ENCODE measurements at regions not wholly inside any gene's neighbourhood (a gene's known extent, or its start where the extent isn't known, plus 50 kb on each side); places are given as distances from the start of the nearest gene placed in this dataset.
"Not testable (repeated sequence)": the region's sequence is repeated elsewhere in the genome, so short reads cannot be mapped to it uniquely, and the experiment has no call there.

DNA sequence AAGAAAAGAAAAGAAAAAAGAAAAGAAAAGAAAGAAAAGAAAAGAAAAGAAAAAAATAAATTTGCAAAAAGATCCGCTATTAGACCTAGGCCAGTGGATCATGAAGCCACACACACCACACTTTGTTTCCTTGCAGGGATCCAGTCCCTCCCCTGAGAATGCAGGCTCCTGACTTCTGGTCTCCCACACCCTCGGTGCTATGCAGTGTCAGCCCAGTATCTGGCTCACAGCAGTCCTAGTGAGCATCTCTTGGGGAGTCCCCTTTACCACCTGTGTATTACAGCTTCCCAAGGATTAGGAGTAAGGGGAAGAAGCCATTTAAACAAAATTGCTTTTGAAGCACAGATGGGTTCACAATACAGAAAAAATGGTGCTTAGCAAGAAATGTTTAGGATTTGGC lies 174.1 kb upstream of the IRF2BP2 start:
- not testable (repeated sequence) for FAIRE-seq

DNA sequence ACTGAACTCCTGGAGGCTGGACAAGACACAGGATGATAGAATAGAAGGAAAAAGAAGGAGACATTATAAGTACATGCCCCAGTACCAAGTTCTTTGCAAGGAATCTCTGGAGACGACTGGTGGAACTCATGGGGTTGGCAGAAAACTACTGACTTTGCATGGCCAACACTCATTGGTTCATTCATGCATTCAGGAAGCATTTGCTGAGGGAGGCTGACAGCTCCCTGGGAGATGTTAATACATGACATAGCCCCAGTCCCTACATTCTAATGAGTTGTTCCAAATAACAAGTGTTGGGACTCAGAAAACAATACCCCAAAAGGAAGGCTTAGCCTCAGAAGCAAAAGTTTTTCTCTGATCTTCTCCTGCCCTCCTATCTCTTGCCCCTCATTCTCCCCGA lies 172.8 kb upstream of the IRF2BP2 start:
- no peak for FAIRE-seq

DNA sequence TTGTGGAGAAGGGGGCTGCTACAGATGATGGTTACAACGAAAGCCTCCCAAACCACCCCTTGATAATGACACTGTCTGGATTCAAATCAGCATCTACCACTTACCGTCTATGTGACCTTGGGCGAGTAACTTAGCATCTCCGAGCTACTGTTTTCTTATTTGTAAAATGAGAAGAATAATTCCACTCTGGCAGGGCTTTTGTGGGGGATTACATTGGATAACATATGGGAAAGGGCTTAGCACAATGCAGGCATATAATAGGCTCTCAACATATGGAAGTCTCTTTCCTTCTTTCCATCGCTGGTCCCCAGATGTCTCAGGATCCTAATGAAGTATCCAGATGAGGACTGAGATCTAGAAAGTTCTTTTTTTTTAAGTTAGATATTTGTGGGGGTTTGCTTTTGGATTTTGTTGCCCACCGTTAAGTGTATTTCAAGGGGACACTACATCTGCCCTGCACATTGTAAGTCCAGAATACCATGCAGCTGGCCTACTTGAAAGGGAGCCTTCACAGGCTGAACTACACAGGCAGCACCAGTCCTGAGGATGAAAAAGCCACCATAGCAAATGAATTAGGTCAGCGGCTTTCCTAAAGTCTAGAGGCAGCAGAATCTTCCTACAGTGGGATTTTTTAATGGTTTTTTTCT lies 172.2 kb upstream of the IRF2BP2 start:
- no peak for FAIRE-seq

DNA sequence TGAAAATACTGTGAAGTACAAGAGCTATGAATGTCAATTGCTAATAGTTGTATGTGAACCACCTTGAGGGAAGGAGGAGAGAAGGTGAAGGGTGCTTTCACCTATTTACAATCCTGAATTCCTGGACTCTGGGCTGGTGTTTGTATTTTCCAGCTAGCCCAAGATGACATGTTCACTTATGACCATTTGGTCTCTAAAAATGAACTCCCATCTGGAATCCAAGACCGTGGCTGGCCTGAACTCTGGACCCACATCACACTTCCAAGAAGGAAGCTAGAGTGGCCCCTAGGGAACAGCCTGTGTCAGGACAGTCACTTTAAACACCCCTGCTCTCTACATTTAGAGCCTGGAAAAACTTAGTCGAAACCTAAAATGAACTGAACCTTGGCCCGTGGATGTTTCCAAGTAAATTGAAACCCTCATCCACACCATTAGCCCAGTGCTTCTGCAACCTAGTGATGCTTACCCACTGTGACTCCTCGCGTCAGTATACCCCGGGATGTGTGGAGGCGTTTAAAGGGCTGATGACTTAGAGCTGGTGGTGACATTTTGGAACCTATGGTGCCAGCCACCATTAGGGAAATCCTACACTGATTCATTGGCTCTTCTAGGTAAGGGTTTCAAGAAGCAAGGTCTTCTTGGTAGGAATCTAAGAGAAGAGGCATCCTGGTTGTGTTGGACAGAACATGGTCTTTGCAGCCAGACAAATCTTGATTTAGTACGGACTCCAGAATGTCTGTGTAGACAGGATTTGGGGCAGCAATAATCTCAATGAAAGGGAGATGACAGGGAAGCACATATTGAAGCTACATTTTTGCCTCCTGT lies 171.5 kb upstream of the IRF2BP2 start:
- no peak for FAIRE-seq

DNA sequence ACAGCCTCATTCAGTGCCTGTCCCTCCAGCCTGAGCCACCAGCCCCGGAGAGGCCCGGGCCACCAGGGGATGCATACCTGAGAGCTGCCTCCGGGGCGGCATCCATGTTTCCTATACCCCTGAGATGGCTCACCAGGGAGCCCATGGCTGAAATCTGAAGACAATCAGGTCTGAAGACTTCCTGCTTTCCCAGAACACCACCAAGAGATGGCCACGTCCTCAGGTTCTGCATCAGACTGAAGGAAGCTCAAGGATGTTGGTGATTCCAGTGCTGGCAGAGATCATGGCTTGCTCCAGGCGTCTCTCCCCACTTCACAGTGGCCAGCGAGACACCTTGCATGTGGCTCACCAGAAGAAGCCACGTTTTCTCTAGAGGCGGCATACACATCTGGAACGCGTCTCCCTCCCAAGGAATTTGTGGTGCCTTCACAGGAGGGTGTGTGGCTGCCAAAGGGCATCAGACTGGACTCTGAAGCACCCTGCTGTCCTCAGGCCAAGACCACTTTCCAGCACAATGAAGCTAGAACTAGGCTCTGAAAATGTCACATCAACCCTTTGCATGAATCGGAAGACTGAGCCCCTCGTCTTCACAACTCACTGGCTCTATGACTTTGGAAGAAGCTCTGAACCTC lies 170.7 kb upstream of the IRF2BP2 start:
- FAIRE-seq = no peak

DNA sequence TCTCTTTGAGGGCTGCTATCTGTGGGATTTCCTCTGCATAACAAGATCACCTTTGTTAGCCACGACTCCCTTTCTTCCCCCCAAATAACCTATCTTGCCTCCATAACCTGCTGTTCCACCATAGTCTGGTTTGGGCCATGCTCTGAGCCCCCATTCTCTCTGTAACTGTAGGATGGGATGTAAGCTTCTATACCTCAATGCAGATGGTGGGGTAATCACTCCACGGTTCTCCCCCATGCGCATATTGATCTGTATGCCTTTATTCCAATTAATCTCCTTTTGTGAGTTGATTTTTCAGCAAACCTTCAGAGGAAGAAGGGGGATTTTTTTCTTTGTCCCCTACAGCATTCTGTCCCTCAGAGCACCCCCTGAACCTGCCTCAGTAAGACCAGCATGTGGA lies 170.1 kb upstream of the IRF2BP2 start:
- no peak for FAIRE-seq

DNA sequence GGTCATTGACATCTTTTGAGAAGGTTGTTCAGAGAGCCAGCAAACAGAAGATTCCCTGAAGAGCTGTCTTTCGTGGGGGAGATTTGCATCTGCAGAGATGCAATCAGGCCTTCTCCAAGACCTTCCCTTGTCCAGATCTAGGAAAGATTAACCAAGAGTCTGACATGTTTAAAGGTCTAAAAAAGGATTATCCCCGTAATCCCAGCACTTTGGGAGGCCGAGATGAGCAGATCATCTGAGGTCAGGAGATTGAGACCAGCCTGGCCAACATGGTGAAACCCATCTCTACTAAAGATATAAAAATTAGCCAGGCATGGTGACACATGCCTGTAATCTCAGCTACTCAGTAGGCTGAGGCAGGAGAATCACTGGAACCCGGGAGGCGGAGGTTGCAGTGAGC lies 169.6 kb upstream of the IRF2BP2 start:
- not testable (repeated sequence) for FAIRE-seq

DNA sequence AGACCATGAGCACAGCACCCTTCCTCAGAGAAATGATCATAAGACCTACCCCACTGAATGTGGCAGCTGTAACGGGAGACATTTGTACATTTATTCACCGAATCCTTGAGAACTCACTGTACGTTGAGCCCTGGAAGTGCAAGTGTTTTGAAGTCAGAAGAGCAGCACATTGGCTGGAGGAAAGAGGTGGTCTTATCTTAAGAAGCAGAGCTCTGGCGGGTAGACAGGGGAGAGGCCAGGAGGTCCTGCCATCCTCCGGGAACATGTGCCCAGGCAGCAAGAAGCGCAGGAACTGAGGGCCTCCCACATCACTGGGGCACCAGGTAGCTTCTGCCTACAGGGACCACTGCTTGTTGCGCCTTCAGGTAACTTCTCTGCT lies 169.2 kb upstream of the IRF2BP2 start:
- no peak for FAIRE-seq

DNA sequence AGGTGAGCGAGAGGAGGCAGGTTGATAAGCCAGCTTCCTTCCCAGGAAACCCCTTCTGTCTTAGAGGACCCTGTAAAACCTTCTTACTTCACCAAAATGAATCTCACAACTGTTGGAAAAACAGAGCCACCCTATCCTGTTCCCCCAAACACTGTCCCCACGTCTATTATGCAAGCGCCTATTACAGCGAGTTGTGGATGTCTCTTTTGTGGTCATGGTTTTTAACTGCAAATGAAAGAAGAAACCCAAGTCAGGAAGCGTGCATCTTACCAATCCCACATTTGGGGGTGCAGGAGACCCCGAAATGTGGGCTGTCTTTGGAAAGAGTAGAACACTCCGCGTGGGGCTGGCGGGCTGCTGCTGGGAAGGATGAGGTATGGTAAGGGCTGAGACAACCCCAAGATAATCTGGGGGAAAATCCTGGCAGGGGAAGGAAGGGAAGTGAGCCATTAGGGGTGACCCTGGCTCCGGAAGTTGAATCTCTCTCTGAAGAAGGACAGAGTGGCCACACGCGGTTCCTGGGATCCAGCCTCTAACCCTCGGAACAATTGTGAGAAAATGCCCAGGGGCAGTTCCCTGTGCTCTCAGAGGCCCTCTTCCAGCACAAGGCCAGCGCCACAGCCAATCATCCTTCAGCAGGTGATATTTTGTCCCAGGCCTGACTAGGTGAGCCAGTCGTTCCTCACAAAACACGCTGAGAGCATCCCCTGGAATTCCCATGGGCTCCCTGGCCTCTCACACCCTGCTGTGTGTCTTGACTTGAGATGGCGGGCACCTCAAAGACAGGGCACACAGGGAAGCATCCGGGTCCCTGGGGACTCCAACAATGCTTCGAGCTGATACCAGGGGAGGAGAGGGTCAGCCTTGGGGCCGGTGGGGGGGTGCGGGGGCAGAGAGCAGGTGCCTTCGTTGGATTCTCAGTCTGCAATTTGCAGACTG lies 168.5 kb upstream of the IRF2BP2 start:
- no peak for FAIRE-seq

DNA sequence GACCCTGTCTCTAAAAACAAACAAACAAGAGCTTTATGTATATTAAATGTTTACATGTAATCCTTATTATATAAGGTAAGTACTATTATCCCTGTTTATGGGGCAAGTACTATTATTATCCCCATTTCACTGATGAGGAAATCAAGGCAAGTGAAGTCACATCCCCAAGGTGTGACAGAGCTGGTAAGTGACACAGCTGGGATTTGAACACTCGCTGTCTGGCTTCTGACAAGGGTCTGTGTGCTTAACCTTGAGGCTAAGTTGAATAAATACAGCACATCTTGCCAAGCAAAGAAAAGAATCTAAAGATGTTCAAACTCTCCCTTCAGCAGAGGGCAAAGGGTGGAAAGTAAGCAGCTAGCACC lies 167.9 kb upstream of the IRF2BP2 start:
- FAIRE-seq = no peak

DNA sequence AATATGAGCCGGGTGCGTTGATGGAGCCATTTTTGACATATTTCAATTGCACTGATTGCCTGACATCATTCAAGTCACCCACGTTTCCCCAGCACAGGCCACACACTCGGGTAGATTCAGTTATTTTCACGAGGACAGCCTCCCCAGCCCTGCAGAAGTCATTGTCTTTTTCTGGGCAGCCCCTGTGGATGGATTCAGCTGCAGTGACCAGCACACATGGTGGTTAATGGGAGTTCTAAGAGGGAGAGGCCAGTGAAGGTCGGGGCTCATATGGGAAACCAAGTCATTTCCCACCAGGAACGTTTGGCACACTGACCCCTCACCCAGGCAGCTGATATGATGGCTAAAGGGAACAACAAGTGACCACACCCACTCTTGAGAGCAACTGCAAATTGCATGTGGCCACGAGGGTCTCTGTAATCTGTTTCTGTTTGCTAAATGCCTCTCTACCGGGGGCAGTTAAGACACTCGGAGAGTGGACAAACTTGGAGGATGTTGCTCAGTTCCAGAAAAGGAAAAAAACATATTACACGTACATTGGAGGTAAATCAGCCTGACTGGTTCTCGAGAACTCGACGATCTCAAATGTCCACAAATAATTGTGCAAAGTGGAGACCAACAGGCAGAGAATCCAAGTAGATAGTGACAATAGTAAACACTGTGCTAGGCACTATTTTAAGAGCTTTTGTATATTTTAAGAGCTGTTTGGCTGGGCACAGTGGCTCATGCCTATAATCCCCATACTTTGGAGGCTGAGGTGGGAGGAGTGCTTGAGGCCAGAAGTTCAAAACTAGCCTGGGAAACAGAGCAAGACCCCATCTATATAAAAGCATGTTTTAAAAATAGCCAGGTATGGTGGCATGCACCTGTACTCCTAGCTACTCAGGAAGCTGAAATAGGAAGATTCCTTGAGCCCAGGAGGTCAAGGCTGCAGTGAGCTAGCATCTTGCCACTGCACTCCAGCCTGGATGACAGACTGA lies 167.2 kb upstream of the IRF2BP2 start:
- no peak for FAIRE-seq

DNA sequence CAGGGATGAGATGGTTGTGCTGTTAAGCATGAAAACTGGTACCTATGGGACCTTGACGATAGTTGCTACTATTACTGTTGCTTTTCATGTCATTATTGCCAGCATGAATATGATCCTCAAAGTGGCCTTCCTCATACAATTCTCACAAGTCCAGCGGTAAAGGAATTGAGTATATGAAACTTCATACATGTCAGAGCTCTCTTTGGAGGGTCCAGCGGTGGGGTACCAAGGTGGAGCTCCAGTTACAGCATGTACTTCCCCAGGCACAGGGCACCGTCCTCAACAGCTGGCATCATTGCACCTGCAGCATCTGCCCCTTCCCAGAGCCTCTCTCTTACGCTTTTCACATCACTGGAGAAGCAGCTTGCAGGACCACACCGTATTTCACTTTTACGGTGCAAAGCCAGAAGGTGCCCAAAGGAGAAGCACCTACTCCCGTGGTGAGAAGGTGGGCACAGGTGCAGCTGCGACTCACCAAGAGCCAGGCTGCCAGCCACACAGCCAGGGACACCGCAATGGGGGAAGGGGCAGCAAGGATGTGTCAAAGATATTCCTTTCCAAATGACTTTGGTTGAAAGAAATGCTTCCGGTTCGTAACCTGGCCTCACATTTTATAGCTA lies 166.4 kb upstream of the IRF2BP2 start:
- FAIRE-seq = no peak

DNA sequence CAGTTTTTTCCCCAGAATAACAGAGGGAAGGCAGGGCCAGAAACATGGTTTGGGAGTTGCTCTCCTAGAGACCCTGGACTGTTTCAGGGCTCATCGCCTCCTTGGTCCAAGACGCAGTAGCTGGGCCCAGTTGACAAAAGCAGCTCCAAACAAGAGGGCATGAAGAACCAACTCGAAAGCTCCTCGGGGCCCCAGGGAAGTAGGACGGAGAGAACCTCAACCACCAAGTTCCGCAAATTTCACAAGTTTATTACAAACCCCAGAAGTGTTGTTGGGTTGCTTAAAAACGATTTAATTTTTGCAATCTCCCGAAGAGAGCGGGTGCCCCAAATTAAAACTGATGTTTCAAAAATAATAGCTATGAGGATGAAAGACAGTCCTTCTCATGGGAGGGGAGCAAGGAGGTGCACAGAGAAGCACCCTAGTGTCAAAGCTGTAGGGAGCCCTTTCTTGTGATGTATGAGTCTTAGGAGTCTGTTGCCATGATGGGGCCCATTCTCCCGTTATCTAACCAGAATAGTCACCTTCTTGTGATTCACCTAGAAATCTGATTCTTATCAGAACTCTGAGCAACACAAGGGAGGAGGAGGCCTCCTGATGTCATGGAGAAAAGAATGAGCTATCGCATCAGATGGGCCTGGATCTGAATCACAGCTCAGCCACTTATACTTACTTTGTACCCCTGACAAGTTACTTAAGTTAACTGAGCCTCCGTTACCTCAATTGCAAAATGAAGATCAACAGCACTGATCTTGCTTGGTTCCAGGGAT lies 165.7 kb upstream of the IRF2BP2 start:
- FAIRE-seq = no peak

DNA sequence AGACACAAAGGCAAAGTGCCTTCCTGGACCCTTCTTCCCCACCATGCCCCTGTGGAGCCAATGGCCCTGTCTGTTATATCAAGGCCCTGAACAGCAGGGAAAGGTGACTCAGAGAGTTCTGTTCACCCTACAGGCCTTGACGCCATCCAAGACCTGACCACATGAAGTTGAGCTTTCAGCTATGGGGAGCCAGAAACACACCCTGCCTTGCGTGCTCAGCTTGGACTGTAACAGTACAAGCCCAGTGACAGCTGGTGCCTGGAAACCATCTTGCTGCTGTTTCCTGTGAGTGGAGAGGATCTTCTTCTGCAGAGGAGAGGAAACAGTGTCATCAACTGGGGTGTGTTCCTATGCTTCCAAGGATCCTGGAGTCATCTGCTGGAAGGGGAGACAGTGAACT lies 165.0 kb upstream of the IRF2BP2 start:
- no peak for FAIRE-seq

DNA sequence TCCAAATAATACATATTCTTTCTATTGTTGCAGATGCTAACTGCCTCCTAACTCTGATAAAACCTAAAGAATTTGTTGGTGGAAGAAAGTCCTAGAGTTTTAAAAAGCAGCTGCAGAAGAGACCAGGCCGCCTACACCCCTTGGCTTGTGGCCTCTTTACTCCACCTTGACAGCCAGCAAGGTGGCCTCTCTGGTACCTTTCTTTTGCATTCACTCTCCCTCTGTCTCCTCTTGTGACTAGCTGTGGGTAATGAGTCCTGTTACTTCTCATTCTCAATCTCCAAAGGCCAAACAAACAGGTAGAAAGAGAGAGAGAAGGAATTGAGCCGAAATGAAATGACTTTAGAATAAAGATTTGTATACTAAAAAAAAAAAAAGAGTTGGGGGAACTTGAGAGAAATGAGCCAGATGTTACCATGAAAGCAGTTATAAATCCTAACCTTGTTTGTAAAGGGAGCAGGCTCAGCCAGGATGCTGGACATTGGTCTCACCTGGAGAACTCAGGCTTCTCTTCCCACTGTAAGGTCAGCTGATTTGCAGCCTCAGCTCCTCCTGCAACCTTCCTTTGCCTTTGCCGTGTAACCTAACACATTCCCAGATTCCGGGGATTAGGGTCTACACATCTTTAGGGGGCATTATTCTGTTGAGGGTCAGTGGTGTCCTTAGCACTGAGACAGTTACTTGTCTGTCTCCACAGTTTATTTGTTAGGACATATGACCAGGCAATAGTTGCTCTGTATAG lies 164.1 kb upstream of the IRF2BP2 start:
- FAIRE-seq = no peak

DNA sequence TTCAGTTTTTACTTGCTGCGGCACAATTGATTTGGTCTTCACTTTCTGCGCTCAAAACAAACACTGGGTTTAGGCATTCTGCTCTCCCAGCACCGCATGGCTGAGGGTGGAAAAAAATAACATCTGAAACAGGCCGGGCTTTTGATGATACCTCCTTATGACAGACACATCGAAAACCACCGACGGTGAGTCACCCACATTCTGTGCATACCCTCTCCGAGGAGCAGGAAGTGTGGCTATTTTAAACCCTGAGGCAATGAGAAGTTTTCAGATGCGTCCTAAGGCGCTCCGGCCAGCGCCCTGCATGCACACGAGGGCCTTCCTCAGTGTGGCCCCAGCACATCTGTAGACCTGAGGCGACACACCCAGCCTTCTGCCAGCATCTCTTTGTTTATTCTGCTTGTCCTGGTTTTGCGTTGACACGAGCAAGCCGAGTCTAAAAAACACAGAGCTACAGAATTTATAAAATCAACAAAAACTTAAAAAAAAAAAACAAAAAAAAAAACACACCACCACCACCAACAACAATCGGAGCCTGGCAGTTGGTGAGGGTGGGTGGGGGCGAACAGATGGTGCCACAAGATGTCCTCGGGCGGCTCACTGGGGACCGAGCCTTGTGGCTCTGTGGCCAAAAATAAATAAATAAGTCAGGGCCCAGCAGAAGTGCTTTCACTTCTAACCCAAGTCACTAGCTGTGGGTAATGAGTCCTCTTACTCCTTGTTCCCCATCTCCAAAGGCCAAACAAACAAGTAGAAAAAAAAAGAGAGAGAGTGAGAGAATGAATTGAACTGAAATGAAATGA lies 162.6 kb upstream of the IRF2BP2 start:
- no peak for FAIRE-seq

DNA sequence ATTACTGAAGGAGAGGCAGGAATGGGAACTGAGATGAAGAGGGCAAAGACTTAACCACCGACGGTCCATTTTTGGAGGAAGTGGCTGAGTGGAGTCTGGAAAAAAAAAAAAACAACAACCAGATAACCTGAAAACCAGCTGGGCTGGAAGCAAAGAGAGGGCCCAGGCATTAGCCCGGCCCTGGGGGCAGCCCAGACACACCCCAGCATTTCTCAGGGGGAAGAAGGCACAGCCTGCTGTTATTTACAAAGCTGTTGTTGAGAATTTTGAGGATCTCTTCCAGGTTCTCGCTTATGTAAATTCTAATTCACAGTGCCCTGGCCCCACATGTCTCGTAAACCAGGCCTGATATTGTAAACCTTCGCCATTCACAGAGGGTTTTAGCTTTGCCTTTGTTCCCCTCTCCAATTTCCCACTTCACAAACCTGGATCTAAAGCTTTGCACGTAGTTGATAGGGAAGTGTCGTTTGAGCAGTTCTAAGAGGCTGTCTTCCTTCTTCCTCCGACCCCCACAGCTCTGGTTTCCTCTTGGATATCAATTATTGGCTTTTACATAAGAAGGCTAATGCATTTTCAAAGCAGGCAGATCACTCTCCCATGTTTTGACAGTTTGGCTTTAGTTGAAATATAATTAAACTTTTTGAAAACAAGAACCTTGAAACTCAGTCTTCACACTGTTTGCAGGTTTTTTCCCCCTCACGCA lies 161.8 kb upstream of the IRF2BP2 start:
- no peak for FAIRE-seq

DNA sequence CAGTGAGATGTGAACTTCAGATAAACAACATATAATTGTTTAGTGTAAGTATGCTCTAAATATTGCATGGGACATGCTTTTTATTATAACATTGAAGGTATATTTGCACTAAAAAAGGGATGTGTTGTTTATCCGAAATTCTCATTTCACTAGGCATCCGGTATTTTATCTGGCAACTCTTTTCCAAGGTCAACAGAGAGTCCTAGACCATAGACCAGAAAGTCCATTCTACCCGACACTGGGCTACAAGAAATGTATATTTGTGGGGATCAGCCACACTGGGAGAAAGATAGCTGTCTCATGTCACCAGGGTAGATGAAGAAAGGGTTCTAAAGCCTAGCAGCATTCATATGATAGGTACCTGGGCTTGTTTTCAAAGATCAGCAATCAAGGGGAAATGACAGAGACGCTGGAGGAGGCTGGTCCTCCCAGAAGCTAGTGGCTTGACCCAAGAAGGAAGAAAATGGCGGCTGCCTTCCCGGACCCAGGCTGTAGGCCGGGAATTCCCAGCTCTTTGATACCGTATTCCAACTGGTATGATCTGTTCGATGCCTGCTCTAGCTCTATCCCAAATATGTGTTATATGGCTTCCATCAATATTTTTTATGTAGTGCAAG lies 161.1 kb upstream of the IRF2BP2 start:
- FAIRE-seq = no peak

Data from TTC549 (cell line).